HL-60/S4 treated with phorbol 12-myristate 13-acetate at 8.2 ng/mL for 4 days and 3 days (cell line): ENCODE measurements at regions not wholly inside any gene's neighbourhood (a gene's known extent, or its start where the extent isn't known, plus 50 kb on each side); places are given as distances from the start of the nearest gene placed in this dataset.

Experiments
- in situ Hi-C: fragments of 300-500 bp; cut with MboI; formaldehyde crosslinking; loops from 2 replicates; pipeline ENCODE4 v1.15.0; 2022; ENCODE audit warnings: low sequenced_read_pairs

DNA sequence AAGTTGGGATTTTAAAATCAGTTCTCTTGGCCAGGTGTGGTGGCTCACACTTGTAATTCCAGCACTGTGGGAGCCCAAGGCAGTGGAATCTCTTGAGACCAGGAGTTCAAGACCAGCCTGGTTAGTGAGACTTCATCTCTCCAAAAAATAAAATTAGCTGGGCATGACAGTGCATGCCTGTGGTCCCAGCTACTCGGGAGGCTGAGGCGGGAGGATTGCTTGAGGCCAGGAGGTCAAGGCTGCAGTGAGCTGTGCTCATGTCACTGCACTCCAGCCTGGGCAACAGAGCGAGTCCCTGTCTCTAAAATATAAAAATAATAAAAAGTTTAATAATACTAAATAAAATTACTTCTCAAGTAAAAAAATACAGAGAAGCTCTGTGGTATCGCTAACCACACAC lies 77.5 kb downstream of the FOXA2 start:
- in situ Hi-C loops, result no loop called here

DNA sequence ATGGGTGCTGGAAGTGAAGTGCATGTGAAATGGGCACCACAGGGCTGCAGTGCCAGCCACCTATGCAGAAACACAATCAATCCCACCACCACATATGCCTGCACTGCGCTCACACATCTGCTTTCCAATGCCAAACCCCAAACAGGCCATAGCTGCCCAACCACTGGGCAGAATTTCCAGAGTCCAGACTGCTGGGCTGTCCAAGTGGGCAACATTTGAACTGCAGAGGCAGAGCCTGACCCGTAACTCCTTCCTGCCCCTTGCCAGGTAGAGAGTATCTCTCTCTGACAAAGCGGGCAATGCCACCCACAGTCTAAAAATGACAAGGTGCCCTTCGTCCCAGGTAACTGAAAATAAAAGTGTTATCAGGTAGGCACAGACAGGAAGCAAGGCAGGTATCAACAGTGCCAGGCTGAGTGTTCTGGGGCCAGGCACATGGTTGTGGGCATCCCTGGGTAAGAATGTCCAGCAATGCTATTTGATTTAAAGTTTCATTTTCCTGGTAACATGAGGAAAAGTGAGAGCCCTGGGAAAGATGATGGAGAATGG lies 79.5 kb downstream of the FOXA2 start:
- in situ Hi-C loops, result no loop called here

DNA sequence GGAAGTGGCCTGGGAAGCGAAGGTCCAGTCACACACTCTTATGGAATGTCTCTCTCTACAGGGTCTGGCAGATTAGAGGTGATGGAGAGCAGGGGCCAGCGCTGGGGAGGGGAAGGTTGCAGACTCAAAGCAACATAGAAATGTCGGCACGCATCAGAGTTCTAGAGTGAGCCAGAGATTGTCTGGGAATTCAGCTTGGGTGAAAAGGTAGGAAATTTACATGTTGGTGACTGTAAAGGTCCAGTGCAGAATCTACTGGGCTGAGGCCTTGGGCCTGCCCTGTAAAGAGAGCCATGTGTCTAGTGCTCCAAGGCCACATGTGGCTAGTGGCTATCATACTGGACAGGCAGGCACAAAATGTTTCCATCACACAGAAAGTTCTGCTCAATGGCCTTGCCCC lies 80.8 kb downstream of the FOXA2 start:
- in situ Hi-C loops, result no loop called here

DNA sequence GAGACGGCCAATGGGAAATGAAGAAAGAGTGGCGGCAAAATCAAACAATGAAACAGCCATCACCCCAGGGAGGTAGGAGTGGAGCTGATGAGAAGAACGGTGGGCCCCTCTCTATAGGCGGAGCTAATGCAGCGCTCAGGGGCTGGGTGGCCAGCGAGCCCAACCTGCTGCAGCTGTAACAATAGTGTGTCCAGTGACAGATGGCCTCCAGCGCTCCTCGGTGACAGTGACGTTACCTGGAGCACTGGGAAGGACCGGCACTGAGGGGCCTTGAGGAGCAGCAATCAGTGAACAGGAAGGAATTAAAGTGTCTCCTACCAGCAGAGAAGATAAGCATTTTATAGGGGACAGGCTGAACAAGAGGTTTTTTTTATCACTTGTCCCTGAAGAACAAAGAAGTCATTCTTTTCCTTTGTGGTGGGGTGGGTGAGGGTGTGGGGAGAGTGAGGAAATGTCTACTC lies 81.6 kb downstream of the FOXA2 start:
- in situ Hi-C loops, result no loop called here

DNA sequence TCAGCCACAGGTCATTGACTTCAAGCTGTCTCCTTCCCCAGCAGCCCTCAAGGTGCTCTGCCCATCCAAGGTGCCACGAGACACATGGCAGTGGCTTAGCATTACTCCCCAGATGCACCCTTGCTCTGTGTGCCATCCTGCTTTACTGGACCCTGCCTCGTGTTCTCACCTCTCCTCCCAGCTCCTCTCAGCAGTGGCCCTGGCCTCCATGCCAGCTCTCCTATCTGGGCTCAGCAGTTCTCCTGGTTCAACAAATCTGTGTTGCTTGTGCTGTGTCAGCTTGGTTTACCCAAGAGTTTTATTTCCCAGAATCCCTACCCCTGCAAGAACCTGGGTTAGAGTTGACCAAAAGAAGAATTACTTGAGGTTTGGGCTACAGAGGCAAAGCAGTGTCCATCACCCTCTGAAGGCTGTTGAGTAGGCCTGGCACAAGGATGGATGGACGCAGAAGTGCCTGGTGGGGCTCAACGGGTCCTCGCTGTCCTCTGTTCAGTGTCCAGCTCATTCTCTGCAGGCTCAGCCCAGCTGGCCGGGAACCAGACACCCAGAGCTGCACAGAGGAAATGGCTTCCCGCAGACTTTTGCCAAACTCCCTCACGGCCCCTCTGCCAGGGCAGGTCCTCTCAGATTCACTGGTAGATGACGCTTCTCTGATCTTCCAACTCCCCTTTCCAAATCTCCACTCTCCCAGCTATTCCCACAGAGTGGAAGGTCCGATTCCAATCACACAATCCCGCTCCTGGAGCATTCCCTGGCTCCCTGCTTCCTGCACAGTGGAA lies 82.6 kb downstream of the FOXA2 start:
- in situ Hi-C loops, result no loop called here

DNA sequence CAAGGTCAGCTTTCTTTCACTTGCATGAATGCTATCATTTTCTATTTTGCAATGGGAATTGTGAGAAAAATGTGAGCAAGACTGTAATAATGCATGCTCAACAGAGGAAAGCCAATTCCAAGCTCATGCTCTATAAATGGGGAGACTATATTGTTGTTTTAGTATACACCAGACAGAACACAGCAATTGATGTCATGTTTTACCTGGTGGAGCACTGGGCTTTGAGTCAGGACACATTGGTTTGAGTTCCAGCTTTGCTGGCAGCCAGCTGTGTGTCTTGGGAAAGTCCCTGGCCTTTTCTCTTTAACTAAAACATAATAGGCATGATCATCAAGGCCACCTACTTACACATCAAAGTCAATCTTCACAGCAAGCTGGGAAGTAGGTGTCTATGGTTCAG lies 83.3 kb downstream of the FOXA2 start:
- in situ Hi-C loops, result no loop called here

DNA sequence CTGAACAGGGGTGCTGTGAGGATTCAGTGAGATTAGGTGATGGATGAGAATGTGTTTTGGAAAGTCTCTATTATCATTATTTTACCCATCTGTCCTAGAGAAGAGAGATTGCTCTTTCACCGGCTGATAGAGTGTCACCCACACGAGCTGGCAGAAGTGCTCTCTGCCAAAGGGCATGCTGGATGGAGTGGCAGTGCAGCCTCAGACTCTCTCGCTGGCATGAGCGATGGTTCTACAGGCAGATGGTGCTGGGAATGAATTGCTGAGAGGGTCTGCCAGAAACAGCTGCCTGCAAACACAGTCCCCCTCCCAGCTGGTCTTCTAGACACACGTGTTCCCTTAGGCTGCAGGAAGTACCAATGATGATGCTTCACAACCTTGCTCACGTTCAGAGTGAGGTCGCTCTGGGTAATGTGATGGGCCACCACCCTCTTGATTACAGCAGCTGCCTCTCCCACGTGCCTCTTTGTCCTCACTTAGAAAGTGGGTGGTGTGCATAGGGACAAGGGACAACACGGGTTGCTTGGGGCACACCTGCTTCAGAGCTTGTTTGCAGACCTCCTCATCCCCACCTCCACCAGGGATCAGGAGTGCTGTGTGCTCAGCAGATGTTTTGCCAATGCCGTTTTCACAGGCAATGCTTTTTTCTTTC lies 84.7 kb downstream of the FOXA2 start:
- in situ Hi-C loops, result no loop called here

DNA sequence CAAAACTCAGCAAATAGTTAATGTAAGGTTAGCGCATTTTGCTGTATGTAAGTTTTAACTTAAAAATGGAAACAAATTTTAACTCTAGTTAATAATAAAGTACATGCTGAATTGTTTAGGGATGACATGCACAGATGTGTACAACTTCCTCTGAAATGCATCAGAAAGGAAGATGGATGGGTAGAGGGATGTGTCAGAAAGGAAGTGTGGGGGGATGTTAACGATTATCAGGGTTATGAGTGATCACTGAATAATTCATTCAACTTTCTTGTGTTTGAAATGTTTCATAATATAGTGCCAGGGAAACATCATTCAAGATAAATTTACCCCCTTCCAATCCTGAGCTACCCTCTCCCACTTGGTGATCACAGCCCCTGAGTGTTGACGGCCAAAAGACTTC lies 87.6 kb downstream of the FOXA2 start:
- in situ Hi-C loops, result no loop called here

DNA sequence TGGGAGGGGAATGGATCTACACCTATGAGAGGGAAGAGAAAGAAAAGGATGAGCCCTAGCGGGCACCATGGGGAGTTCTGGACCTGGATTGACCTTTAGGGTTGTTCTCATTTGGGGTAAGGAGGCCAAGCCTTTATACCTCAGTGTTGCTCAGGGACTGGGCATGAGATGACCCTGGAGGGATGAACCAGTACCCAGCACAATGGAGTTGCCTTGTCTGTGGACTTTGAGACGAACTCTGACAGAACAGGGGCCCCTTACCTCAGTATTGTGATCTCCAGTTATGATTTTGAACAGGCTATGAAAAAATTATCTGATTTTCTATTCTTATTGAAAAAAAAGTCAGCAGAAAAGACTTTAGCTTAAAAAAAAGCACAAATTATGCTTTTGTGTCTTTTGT lies 88.6 kb downstream of the FOXA2 start:
- in situ Hi-C loops, result no loop called here

DNA sequence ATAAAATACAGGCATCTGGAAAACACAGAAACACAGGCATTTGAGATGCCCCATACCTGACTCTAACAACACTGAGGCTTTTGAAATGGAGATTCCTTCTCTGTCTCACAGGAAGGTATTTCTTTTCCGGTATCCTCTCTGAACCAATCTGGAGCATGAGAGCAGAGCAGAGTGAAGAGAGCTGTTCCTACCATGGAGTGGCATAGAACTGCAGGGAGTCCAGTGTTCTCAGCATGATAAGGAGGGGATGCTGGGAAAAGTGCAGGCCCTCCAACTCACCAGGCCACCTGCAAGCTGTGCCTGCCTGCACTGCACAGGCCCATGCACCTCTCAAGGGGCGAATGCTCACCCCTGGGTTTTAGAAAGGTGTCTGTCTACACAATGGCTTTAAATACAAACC lies 89.2 kb downstream of the FOXA2 start:
- in situ Hi-C loops, result no loop called here

DNA sequence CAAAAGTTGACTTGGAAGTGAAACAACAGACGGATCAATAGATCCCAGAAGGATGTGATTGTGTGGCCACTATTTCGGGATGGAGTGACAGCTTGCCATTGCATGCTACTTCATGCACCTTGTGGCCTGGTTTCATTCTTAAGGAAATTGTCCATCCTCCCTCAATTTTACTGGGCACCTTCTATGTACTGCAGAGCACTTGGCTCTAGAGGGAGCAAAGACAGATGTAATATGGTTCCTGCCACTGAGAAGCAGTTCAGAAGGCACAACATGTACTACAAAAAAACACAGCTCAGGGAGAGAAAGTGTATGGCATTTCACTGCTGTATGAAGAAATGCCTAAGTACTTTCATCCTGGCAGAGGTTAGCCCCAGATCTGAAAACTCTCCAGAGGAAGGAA lies 91.9 kb downstream of the FOXA2 start:
- in situ Hi-C loops, result no loop called here

DNA sequence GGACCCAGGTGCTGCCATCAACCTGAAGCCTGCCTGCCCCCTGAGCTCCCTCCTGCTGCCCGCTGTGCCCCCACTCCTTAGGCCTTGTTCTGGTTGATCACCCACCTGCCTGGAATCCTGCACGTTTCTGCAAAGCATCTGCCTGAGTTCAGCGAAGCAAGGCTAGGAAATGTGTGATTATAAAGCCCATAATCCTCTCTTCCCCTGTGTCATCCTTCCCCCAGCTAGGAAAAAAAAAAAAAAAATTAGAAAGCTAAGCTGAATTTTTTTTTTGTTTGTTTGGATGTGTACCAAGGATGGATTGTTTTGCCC lies 93.2 kb downstream of the FOXA2 start:
- in situ Hi-C loops, result no loop called here

DNA sequence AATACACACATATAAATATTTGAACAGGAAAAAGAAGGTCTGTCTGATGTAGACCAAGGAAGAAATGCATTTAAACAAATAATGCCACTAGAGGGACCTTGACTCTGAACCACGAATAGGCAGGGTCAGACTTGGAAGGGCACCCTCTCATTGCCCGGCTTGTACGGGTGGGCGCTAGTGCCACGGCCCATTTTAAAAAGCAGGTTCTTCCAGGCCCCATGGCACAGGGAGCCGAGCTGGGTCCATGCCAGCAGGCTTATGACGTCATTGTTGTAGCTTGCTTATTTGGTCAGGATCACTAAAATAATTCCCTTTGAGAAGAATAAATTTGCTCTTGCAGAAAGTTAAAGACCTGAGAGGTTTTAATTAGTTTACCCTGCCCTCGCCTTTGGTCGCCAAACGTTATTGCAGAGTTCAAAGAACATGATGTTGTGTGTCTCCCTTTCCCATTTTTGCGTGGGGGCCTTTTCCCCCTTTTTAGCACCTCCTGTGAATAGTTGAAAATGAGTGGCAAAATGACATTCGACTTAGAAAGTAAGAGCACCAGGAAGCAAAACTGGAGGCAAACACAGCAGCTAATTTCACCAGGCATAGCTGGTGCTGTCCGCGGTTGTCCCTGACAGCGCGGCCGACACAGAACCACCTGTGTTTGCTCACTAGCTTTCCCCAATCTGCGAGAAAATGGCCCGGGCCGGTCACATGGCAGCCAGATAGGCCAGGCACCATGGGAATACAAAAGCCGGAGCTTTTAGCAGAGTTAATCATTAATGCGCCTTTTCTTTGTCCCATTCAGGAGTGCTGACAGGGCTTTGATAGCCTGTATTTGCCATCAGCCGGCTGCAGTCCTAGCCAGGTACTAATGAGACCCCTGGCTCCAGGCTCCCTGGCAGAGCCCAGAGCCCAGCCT lies 93.8 kb downstream of the FOXA2 start:
- in situ Hi-C loops, result no loop called here

DNA sequence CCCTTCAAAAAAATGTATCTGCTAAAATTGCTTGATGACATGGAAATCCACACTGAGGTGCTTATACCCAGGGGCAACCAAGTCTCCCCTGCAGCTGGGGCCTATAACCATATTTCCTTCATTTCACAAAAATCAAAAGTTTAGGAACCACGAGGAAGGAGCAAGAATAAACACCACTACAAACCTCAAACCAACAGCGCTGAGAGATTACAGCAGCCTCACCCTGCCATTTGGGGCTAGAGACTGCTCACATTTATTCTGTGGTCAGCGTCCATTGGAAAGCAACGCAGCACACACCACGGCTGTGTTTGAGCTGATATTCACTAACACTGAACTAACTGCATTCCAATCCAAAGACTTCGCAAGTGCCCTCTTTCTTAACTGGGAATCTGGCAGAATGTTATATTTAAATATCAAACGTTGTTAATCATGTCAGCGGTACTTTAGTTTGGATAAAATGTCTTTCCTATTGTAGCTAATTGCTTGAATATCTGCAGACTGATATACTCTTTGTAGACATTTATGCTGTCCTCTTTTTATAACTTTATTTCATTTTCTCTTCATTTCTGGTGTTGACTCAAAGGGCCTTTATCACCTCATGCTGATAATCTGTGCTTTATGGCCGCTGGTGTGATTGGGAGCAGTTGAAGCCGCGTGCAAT lies 94.6 kb downstream of the FOXA2 start:
- in situ Hi-C loops, result no loop called here

DNA sequence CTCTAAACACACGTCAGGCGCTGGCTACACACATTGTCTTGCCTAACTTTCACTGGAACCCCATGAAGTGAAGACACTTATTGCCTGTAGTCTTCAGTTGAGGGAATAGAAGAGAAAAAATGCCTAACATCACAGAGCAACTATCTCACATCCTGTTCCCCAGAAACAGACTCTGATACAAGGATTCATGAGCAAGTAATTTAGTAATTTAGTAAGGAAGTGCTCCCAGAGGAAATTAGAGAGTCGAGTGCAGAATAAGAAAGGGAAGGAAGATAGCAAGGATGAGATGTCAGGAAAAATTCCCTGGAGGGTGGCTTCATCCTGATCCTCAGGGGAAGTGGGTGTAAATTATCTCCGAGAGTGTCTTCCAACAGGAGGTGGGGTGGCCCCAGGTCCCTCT lies 104.0 kb downstream of the FOXA2 start:
- in situ Hi-C loops, result no loop called here

DNA sequence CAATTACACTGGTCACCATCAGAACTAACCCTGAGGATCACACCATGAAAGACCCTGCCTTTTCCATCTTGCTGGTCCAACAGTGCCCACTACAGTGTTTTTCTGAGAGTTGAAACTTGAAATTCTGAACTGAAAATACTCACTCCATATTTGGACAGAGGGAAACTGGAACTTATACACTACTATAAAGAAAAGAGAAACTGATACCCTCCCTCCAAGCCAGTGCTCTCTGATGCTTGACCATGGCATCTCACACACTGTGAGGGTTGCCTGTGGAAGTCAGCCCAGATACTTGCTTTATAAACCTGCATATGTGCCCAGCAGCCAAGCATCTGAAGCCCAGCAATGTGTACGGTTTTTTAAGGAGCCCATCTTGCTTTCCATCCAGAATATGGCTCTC lies 108.7 kb downstream of the FOXA2 start:
- in situ Hi-C loops, result no loop called here

DNA sequence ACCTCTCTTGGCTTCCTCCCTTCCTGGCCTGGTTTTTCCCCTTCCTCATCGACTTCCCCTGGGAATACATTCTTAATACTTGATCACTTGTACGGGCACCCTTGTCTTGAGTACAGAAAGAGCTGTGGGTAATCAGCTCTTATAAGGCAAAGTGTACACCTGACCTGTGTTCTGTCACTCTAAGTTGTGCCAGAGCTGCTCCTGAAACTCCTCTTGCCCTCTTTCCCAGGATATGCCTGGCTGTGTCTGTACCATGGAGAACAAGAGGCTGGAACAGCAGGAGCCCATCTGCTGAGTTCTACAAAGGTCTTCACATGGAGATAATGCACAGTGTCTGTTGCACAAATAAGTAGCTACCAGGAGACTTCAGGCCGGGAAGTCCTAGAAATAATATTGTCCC lies 110.1 kb downstream of the FOXA2 start:
- in situ Hi-C loops, result no loop called here

DNA sequence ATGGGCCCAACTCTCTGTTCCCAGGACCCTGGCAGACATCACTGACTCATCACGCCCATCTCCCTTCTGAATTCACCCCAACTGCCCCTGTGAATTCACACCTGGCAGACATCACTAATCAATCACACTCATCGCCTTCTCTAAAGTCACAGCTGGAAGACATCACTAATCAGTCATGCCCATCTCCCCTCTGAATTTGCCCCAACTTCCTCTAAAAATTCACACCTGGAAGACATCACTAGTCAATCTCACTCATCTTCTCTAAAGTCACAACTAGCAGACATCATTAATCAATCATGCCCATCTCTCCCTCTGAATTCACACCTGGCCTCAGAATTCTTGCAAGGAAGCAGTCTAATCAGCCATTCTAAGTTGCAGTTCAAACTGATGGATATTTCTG lies 111.1 kb downstream of the FOXA2 start:
- in situ Hi-C loops, result no loop called here

DNA sequence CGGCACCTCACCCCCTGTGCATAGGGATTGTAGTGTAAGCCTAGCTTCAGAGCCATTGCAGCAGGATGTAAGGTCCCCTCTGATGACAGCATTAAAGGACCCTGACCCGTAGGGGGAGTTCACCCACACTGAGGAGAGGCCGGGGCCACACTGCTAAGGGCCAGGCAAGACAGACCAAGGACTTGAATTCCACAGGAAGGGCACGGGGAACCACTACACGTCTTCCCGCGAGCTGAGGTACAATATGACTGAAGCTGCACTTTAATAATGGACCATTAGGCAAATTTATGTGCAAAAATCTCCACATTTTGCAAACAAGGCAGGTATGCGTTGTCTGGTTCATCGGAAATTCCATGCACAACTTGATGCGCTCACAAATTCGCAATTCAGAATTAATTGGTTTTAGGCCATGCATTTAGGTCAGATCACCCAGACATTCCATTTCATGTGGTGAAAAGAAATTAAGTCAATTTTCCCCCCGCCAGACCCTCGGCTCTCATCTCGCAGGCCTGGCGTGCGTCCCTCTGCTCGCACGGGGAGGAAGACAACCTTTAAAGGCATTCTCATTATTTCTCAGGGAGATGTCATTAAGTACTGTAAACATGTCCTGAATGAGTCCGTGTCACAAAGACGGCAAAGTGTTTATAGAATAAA lies 111.8 kb downstream of the FOXA2 start:
- in situ Hi-C loops, result no loop called here

DNA sequence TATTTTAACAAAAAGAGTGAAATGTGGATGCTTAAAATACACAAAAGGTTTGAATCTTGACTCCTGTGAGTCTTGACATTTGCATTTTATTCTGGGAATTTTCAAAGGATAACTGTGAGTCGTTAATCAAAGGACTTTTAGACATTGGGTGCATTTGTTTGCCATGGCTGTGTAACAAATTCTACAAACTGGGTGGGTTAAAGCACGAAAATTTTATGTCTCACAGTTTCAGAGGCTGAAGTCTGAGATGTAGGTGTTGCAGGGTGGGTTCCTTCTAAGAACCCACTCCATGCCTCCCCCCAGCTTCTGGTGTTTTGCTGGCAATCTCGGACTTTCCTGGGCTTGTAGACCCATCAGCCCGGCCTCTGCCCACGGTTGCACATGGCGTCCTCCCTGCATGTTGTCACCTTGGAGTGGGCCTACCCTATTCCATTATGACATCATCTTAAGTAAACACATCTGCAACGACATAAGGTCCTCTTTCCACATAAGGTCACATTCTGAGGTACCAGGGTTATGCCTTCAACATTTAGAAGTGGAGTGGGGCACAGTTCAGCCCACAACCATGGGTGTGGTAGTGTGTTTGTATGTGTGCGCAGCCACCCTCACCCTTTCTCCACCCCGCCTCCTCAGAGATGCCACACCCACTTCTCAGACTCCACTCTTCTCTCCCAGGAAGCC lies 113.1 kb downstream of the FOXA2 start:
- in situ Hi-C loops, result no loop called here
